Endothelial cell of umbilical vein (primary cell): ENCODE measurements at regions not wholly inside any gene's neighbourhood (a gene's known extent, or its start where the extent isn't known, plus 50 kb on each side); places are given as distances from the start of the nearest gene placed in this dataset.

Source experiments
- EZH2 ChIP-seq: IDR thresholded peaks from 2 replicates; pipeline ENCODE4 v1.6.1; 2012; ENCODE audit warnings: borderline replicate concordance, low read depth, mild to moderate bottlenecking, moderate library complexity, low read length, inconsistent platforms; ENCODE audit not compliant: severe bottlenecking
- TF ChIP-seq, protein P1 (sequence below), 2 donors: IDR thresholded peaks; 1 replicate in 1 of 2; 2 replicates in 1 of 2; pipeline ENCODE4 v1.5.1; 2011; ENCODE audit warnings: low read length in 2 of 2, mild to moderate bottlenecking in 2 of 2, moderate library complexity in 2 of 2, control low read depth in 1 of 2, inconsistent platforms in 1 of 2, low read depth in 1 of 2; ENCODE audit not compliant: insufficient read depth in 1 of 2; ENCODE audit errors: extremely low read depth in 1 of 2

DNA sequence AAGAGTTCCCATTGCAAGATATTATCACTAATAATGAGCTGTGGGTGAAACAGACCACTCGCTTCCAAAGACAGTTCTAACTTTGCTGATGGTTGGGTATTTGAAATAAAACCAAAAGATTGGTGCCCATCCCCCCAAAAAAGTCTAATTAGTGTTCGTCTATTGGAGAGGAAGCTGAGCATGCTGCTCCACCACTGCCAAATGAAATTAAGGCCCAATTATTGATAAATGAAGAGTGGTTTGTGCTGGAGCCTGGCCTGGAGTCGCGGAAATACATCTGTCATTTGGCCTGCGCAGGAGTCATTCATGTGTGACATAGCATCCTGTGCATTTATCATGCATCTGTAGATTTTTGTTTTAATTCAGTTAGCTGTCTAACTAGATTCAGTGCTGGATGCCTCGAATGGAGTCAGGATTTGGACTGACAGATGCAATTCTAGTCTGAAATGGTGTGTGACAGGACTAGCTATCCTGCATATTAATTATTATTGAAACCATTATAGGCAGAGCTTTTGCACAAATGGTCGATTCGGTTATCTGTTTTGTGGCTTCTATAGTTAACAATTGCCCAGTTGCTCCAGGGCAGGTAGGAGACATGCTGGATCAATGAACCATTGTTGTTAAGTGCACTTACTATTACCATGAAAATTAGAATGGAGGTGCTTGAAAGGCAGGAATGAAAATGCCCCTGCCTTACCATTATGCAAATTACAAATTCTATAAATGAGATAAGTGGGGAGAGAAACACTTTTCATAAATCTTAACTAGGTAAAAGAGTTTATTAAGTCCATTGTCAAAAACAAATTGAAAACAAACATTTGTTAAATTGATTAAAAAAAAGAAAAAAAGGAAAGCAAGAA lies 450.4 kb upstream of the TCF4 start:
- no peak for TF ChIP-seq EZH2
- TF ChIP-seq, protein P1, sequence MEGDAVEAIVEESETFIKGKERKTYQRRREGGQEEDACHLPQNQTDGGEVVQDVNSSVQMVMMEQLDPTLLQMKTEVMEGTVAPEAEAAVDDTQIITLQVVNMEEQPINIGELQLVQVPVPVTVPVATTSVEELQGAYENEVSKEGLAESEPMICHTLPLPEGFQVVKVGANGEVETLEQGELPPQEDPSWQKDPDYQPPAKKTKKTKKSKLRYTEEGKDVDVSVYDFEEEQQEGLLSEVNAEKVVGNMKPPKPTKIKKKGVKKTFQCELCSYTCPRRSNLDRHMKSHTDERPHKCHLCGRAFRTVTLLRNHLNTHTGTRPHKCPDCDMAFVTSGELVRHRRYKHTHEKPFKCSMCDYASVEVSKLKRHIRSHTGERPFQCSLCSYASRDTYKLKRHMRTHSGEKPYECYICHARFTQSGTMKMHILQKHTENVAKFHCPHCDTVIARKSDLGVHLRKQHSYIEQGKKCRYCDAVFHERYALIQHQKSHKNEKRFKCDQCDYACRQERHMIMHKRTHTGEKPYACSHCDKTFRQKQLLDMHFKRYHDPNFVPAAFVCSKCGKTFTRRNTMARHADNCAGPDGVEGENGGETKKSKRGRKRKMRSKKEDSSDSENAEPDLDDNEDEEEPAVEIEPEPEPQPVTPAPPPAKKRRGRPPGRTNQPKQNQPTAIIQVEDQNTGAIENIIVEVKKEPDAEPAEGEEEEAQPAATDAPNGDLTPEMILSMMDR (IDR thresholded peaks at IDR 0.05; ENCODE audit: extremely low read depth in 1 of 2, insufficient read depth in 1 of 2, low read depth in 1 of 2, low read length in 2 of 2): no peak
